ENCODE measurements at regions not wholly inside any gene's neighbourhood (a gene's known extent, or its start where the extent isn't known, plus 50 kb on each side); places are given as distances from the start of the nearest gene placed in this dataset.

DNA sequence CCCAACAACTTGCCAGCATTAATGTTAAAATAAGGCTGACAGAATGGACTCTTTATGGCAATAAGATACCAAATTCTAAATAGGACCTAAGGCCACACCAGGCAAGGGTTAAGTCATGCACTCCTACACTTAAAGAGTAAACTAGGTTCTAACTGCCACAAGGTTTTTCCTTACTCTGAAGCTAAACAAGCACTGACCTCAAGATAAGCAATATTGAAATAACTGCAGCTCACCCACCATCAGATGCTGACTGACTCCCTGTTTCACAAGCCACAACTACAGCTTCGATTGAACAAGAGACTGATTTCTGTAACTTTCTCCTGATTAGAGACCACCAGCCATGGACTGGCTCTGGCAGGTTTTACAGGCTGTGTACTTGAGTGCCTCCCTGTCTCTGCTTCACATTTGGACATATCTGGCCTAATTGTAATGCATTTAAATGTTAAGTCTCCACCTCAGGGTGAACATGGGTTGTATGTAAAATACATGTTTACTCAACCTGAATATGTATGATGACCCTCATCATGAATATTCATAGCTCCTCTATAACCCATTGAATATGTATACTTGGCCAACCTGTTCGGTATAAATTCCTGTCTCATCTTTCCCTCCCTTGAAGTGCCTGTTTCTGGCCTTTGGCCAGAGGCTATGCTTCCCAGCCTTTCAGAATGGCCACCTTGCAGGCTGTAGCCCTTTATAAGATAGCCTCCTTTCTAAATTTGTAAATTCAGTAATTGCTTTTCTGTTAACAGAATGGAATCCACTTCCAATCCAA lies 70.5 kb upstream of the DAAM1 start (continued):
- TF ChIP-seq ZNF207 (IDR thresholded peaks at IDR 0.05; ENCODE audit: borderline replicate concordance): no peak
- TF ChIP-seq, protein P1, sequence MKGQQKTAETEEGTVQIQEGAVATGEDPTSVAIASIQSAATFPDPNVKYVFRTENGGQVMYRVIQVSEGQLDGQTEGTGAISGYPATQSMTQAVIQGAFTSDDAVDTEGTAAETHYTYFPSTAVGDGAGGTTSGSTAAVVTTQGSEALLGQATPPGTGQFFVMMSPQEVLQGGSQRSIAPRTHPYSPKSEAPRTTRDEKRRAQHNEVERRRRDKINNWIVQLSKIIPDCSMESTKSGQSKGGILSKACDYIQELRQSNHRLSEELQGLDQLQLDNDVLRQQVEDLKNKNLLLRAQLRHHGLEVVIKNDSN (IDR thresholded peaks at IDR 0.05; ENCODE audit: borderline replicate concordance, extremely low read length, insufficient read depth, low read depth, low read length): no peak
- TF ChIP-seq MEF2B (IDR thresholded peaks at IDR 0.05; ENCODE audit: partially characterized antibody, poor library complexity, severe bottlenecking): no peak

GRCh38 chr14:59120921-59121320 lies 67.5 kb upstream of the DAAM1 start:
- in situ Hi-C loops (cut with MboI): no loop called here
- 9% methylated on average over 1 of the region's 1 CpG for WGBS (ENCODE audit: insufficient coverage, insufficient replicate concordance, low lambda C conversion rate, missing lambda C conversion rate)

More at GRCh38 chr14:59120921-59121320, 67.5 kb upstream of the DAAM1 start:
- Histone ChIP-seq H3K9me3 (replicated peaks; ENCODE audit: control insufficient read depth, insufficient read depth, low read length) (no peaks in the 10 kb centered on the region), H3K9ac (ENCODE audit: control insufficient read depth, insufficient read depth, low read length) (no peak overlapping the region), H3K79me2 (ENCODE audit: control insufficient read depth, insufficient read depth, low read length) (no peaks in the 10 kb centered on the region), H3K36me3 (ENCODE audit: control insufficient read depth in 2 of 2, insufficient read depth in 2 of 2, low read length in 1 of 2) (no peaks in the 10 kb centered on the region), H3K4me3 (no peak overlapping the region), H4K20me1 (ENCODE audit: control insufficient read depth, insufficient read depth) (no peaks in the 10 kb centered on the region; the same call in 1 of the 2 replicates), H3K27ac (ENCODE audit: control insufficient read depth, insufficient read depth) (no peak overlapping the region), H3K27me3 (replicated peaks in 1 of 2; ENCODE audit: control insufficient read depth in 2 of 2, insufficient read depth in 2 of 2, low read length in 1 of 2) (no peaks in the 10 kb centered on the region), H2AFZ (ENCODE audit: control insufficient read depth, low read depth, low read length) (no peak overlapping the region), H3K4me1 (ENCODE audit: control insufficient read depth, insufficient read depth, low read length) (no peaks in the 10 kb centered on the region), H3K4me2 (ENCODE audit: control insufficient read depth, insufficient read depth) (no peak overlapping the region)
- DNase-seq (ENCODE audit: low read depth, low spot score): no peak
- FAIRE-seq: no peak
- RAD21 ChIA-PET (ENCODE audit: unreplicated experiment): interaction anchor here (1.2 to 3.8 kb wide), 7 partner anchors 60 to 619 kb away, joined by 3 to 12 read pairs (median 4); no protein-coding TSS in a partner anchor
- TF ChIP-seq NRF1 (conservative IDR thresholded peaks at IDR 0.05; ENCODE audit: low read depth, low read length) (no peak), SMARCA5 (IDR thresholded peaks at IDR 0.05) (no peak), TARDBP (IDR thresholded peaks at IDR 0.05; ENCODE audit: borderline replicate concordance) (no peak), EGR1 (IDR thresholded peaks at IDR 0.05; ENCODE audit: borderline replicate concordance in 1 of 2, low read depth in 2 of 2, low read length in 2 of 2) (no peak), MYB (IDR thresholded peaks at IDR 0.05; ENCODE audit: borderline replicate concordance, low read depth, low read length) (no peak), GATAD2B (conservative IDR thresholded peaks at IDR 0.05; ENCODE audit: low read depth) (no peak), YBX1 (IDR thresholded peaks at IDR 0.05) (no peak), SIN3A (IDR thresholded peaks at IDR 0.05; ENCODE audit: low read depth, low read length) (no peak)
- TF ChIP-seq, protein P2, sequence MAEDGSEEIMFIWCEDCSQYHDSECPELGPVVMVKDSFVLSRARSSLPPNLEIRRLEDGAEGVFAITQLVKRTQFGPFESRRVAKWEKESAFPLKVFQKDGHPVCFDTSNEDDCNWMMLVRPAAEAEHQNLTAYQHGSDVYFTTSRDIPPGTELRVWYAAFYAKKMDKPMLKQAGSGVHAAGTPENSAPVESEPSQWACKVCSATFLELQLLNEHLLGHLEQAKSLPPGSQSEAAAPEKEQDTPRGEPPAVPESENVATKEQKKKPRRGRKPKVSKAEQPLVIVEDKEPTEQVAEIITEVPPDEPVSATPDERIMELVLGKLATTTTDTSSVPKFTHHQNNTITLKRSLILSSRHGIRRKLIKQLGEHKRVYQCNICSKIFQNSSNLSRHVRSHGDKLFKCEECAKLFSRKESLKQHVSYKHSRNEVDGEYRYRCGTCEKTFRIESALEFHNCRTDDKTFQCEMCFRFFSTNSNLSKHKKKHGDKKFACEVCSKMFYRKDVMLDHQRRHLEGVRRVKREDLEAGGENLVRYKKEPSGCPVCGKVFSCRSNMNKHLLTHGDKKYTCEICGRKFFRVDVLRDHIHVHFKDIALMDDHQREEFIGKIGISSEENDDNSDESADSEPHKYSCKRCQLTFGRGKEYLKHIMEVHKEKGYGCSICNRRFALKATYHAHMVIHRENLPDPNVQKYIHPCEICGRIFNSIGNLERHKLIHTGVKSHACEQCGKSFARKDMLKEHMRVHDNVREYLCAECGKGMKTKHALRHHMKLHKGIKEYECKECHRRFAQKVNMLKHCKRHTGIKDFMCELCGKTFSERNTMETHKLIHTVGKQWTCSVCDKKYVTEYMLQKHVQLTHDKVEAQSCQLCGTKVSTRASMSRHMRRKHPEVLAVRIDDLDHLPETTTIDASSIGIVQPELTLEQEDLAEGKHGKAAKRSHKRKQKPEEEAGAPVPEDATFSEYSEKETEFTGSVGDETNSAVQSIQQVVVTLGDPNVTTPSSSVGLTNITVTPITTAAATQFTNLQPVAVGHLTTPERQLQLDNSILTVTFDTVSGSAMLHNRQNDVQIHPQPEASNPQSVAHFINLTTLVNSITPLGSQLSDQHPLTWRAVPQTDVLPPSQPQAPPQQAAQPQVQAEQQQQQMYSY (CRISPR knock-in tag; IDR thresholded peaks at IDR 0.05): no peak
- intact Hi-C loops (cut with micrococcal nuclease; ENCODE audit: unreplicated experiment): no loop called here
- ATAC-seq: no peak
- BruUV-seq (replicated peaks): no TSS peak
- SMC1A ChIA-PET (ENCODE audit: uncharacterized antibody, unreplicated experiment): interaction anchor here (0.7 to 7.5 kb wide), 11 partner anchors 8 to 619 kb away, joined by 3 to 104 read pairs (median 4); no protein-coding TSS in a partner anchor
- CTCF ChIA-PET: interaction anchor here (0.6 to 3.1 kb wide), 9 partner anchors 48 to 620 kb away, joined by 3 to 17 read pairs (median 5); partner anchors contain the start of gene CCDC175
- POLR2A ChIA-PET: interaction anchor here (0.6 kb wide), 1 partner anchor 620 kb away, joined by 3 read pairs; no protein-coding TSS in a partner anchor

All from GM12878 (cell line).